Astrocyte (in vitro differentiated cells and primary cell): ENCODE measurements at regions not wholly inside any gene's neighbourhood (a gene's known extent, or its start where the extent isn't known, plus 50 kb on each side); places are given as distances from the start of the nearest gene placed in this dataset.

Experiments used
- CTCF ChIP-seq: IDR thresholded peaks from 2 replicates; pipeline ENCODE4 v1.5.1; 2011; ENCODE audit warnings: low read depth, mild to moderate bottlenecking, inconsistent platforms, low read length, moderate library complexity; ENCODE audit not compliant: insufficient read depth
- EZH2 ChIP-seq: IDR thresholded peaks from 2 replicates; pipeline ENCODE4 v1.6.1; 2012; ENCODE audit warnings: mild to moderate bottlenecking, low read length, inconsistent platforms; ENCODE audit not compliant: insufficient read depth

- no peak for TF ChIP-seq CTCF
- TF ChIP-seq EZH2: no peak
These were observed 406.2 kb downstream of the CDH11 start for GRCh38 chr16:64715624-64716023.
